Neuronal stem cell (in vitro differentiated cells): ENCODE measurements at regions not wholly inside any gene's neighbourhood (a gene's known extent, or its start where the extent isn't known, plus 50 kb on each side); places are given as distances from the start of the nearest gene placed in this dataset.
A peak's percentile ranks its signal among the peaks of the same experiment; 100 is the strongest.
"Not testable (repeated sequence)": the region's sequence is repeated elsewhere in the genome, so short reads cannot be mapped to it uniquely, and the experiment has no call there.

ENCODE experiments used
- DNase-seq: peaks from one replicate; pipeline ENCODE4 v3.0.0-alpha.2; 2013; ENCODE audit warnings: low spot score
- H2AFZ ChIP-seq: one replicate; pipeline ENCODE4 v1.6.1; 2013; ENCODE audit warnings: mild to moderate bottlenecking, low read length, inconsistent platforms
- H2AK5ac ChIP-seq: 2 replicates; pipeline ENCODE4 v1.6.1; 2013; ENCODE audit warnings: low read depth, mild to moderate bottlenecking, inconsistent platforms, low read length, moderate library complexity, mixed read lengths
- H2BK120ac ChIP-seq: 2 replicates; pipeline ENCODE4 v1.6.1; 2013; ENCODE audit warnings: low read depth, mild to moderate bottlenecking, inconsistent platforms, low read length, moderate library complexity, mixed read lengths
- H2BK12ac ChIP-seq: one replicate; pipeline ENCODE4 v1.6.1; 2013; ENCODE audit warnings: low read length, inconsistent platforms
- H2BK15ac ChIP-seq: 2 replicates; pipeline ENCODE4 v1.6.1; 2013; ENCODE audit warnings: mild to moderate bottlenecking, low read length, inconsistent platforms, mixed read lengths
- H2BK5ac ChIP-seq: one replicate; pipeline ENCODE4 v1.6.1; 2013; ENCODE audit warnings: inconsistent platforms, mild to moderate bottlenecking, low read length, moderate library complexity
- H3K14ac ChIP-seq: one replicate; pipeline ENCODE4 v1.6.1; 2013; ENCODE audit warnings: low read length, inconsistent platforms
- H3K18ac ChIP-seq: 2 replicates; pipeline ENCODE4 v1.6.1; 2013; ENCODE audit warnings: low read length, inconsistent platforms
- H3K23ac ChIP-seq: 2 replicates; pipeline ENCODE4 v1.6.1; 2013; ENCODE audit warnings: low read depth, mild to moderate bottlenecking, mixed read lengths, low read length, inconsistent platforms; ENCODE audit not compliant: poor library complexity
- H3K27ac ChIP-seq: replicated peaks from 3 replicates; pipeline ENCODE4 v1.5.1; 2013; ENCODE audit warnings: low read length, inconsistent platforms
- H3K27me3 ChIP-seq, 3 experiments: 2 replicates each; pipeline ENCODE4 v1.6.1; 2013; ENCODE audit warnings: low read length in 3 of 3, mild to moderate bottlenecking in 2 of 3, inconsistent platforms in 1 of 3, low read depth in 1 of 3, mixed read lengths in 1 of 3, moderate library complexity in 1 of 3; ENCODE audit not compliant: control insufficient read depth in 3 of 3, insufficient read depth in 3 of 3
- H3K36me3 ChIP-seq, 2 donors: replicated peaks in 1 of 2; 2 replicates each; pipeline ENCODE4 v1.6.1; 2013; ENCODE audit warnings: low read length in 2 of 2; ENCODE audit not compliant: control insufficient read depth in 2 of 2, insufficient read depth in 2 of 2
- H3K4ac ChIP-seq: 2 replicates; pipeline ENCODE4 v1.6.1; 2013; ENCODE audit warnings: inconsistent platforms, mild to moderate bottlenecking, low read length, moderate library complexity
- H3K4me1 ChIP-seq, 2 donors: 1 replicate in 1 of 2; 2 replicates in 1 of 2; pipeline ENCODE4 v1.6.1; 2013; ENCODE audit warnings: low read length in 2 of 2, low read depth in 1 of 2; ENCODE audit not compliant: control insufficient read depth in 2 of 2, insufficient read depth in 1 of 2
- H3K4me2 ChIP-seq: one replicate; pipeline ENCODE4 v1.6.1; 2013; ENCODE audit warnings: mild to moderate bottlenecking, low read length, inconsistent platforms; ENCODE audit not compliant: insufficient read depth, poor library complexity, severe bottlenecking
- H3K4me3 ChIP-seq, 2 donors: 2 replicates each; pipeline ENCODE4 v1.5.1; 2013; ENCODE audit warnings: low read length in 2 of 2, mild to moderate bottlenecking in 2 of 2, inconsistent platforms in 1 of 2, moderate library complexity in 1 of 2
- H3K79me1 ChIP-seq: one replicate; pipeline ENCODE4 v1.6.1; 2013; ENCODE audit warnings: low read depth, mild to moderate bottlenecking, inconsistent platforms, low read length, moderate library complexity
- H3K9ac ChIP-seq: one replicate; pipeline ENCODE4 v1.6.1; 2013; ENCODE audit warnings: mild to moderate bottlenecking, low read depth, low read length, inconsistent platforms; ENCODE audit not compliant: poor library complexity
- H3K9me3 ChIP-seq, 2 donors: replicated peaks in 1 of 2; 2 replicates each; pipeline versions ENCODE3 to v1.6.1; 2013; ENCODE audit warnings: low read length in 2 of 2, mild to moderate bottlenecking in 2 of 2, inconsistent platforms in 1 of 2, low read depth in 1 of 2, mixed read lengths in 1 of 2, moderate library complexity in 1 of 2; ENCODE audit not compliant: control insufficient read depth in 2 of 2, insufficient read depth in 1 of 2
- H4K8ac ChIP-seq: one replicate; pipeline ENCODE4 v1.6.1; 2013; ENCODE audit warnings: low read depth, mild to moderate bottlenecking, inconsistent platforms, low read length, moderate library complexity
- H4K91ac ChIP-seq: one replicate; pipeline ENCODE4 v1.6.1; 2013; ENCODE audit warnings: low read length, low read depth, mild to moderate bottlenecking, inconsistent platforms; ENCODE audit not compliant: poor library complexity
- WGBS, 2 donors: extraction: QIAGEN DNeasy Blood & Tissue Kit; methylation state at CpG; one replicate each; pipeline ENCODE4 v1.1.7; 2013; ENCODE audit warnings: missing lambda C conversion rate in 2 of 2, mixed read lengths in 1 of 2; ENCODE audit not compliant: insufficient read length in 2 of 2, insufficient replicate concordance in 1 of 2; ENCODE audit errors: extremely low coverage in 2 of 2; 5-methylcytosine and 5-hydroxymethylcytosine counted together

GRCh38 chr2:87602118-87602517 is 145.8 kb upstream of the PLGLB2 start:
- not testable (repeated sequence) for H3K4ac ChIP-seq, H3K27me3 ChIP-seq, H2BK5ac ChIP-seq, H3K18ac ChIP-seq, H3K4me1 ChIP-seq, H2AFZ ChIP-seq, H3K9me3 ChIP-seq, H4K91ac ChIP-seq, H2BK15ac ChIP-seq, DNase-seq, H2BK12ac ChIP-seq, H3K4me3 ChIP-seq, H3K14ac ChIP-seq, H4K8ac ChIP-seq, H2AK5ac ChIP-seq, H2BK120ac ChIP-seq, H3K27ac ChIP-seq, H3K23ac ChIP-seq, H3K9ac ChIP-seq, H3K36me3 ChIP-seq, H3K79me1 ChIP-seq, H3K4me2 ChIP-seq
- no CpG with 5 or more reads among the region's 7 CpGs for WGBS, 2 donors

- H3K9ac ChIP-seq, H2BK120ac ChIP-seq, H3K4me1 ChIP-seq, H3K4me2 ChIP-seq, H3K23ac ChIP-seq, H3K4me3 ChIP-seq, DNase-seq, H2AK5ac ChIP-seq, H2AFZ ChIP-seq, H3K18ac ChIP-seq, H2BK5ac ChIP-seq, H3K27me3 ChIP-seq, H4K91ac ChIP-seq, H3K36me3 ChIP-seq, H3K14ac ChIP-seq, H3K27ac ChIP-seq, H3K79me1 ChIP-seq, H3K4ac ChIP-seq, H4K8ac ChIP-seq, H2BK12ac ChIP-seq, H2BK15ac ChIP-seq, H3K9me3 ChIP-seq: not testable (repeated sequence)
- whole genome bisulfite sequencing, 2 donors: no CpG with 5 or more reads among the region's 2 CpGs
These were observed 145.2 kb upstream of the PLGLB2 start for GRCh38 chr2:87602728-87603127.

- not testable (repeated sequence) for H2BK15ac ChIP-seq, H3K9ac ChIP-seq, H2BK12ac ChIP-seq, H3K4me2 ChIP-seq, H3K23ac ChIP-seq, H3K36me3 ChIP-seq, H3K27me3 ChIP-seq, H3K14ac ChIP-seq, H3K27ac ChIP-seq, H3K4me3 ChIP-seq, H3K79me1 ChIP-seq, H3K4ac ChIP-seq, H3K4me1 ChIP-seq, H2AK5ac ChIP-seq, DNase-seq, H4K91ac ChIP-seq, H2BK120ac ChIP-seq, H2BK5ac ChIP-seq, H3K18ac ChIP-seq, H3K9me3 ChIP-seq, H4K8ac ChIP-seq
- no CpG with 5 or more reads among the region's 10 CpGs for WGBS, 2 donors
- H2AFZ ChIP-seq: peak overlapping the region; percentile 64
These were observed 144.2 kb upstream of the PLGLB2 start for GRCh38 chr2:87603418-87604278.

- no CpG with 5 or more reads among the region's 6 CpGs for WGBS, 2 donors
- not testable (repeated sequence) for H3K9ac ChIP-seq, H3K9me3 ChIP-seq, H3K27me3 ChIP-seq, H2AK5ac ChIP-seq, H2BK5ac ChIP-seq, H2BK120ac ChIP-seq, H3K18ac ChIP-seq, H4K91ac ChIP-seq, H4K8ac ChIP-seq, H2BK12ac ChIP-seq, H3K4me1 ChIP-seq, H3K23ac ChIP-seq, H3K4me2 ChIP-seq, H3K4me3 ChIP-seq, H2BK15ac ChIP-seq, H3K14ac ChIP-seq, H3K79me1 ChIP-seq, H3K36me3 ChIP-seq, H3K27ac ChIP-seq, DNase-seq, H3K4ac ChIP-seq
- H2AFZ ChIP-seq: peak overlapping the region; percentile 64
These were observed 143.5 kb upstream of the PLGLB2 start for GRCh38 chr2:87604279-87604818.
